Activated CD4-positive, CD25-positive, alpha-beta regulatory T cell treated with anti-CD3 and anti-CD28 coated beads, Interleukin-2, amount 50 U/mL, for 24 hours (primary cell): ENCODE measurements at regions not wholly inside any gene's neighbourhood (a gene's known extent, or its start where the extent isn't known, plus 50 kb on each side); places are given as distances from the start of the nearest gene placed in this dataset.
A peak's percentile ranks its signal among the peaks of the same experiment; 100 is the strongest.
"Not testable (repeated sequence)": the region's sequence is repeated elsewhere in the genome, so short reads cannot be mapped to it uniquely, and the experiment has no call there.

Experiments used
- ATAC-seq, 2 donors: fragments of 150-1000 bp; cut with Tn5 transposase; one replicate each; pipeline ENCODE4 v1.10.0; 2021; ENCODE audit warnings: mild to moderate bottlenecking in 1 of 2, moderate library complexity in 1 of 2

GRCh38 chr5:124902097-124902821, 155.8 kb upstream of the ZNF608 start:
- peak; percentile 56 to 64 for ATAC-seq

GRCh38 chr5:124905256-124906130, 159.1 kb upstream of the ZNF608 start:
- ATAC-seq, result no peak

GRCh38 chr5:124906339-124907097, 160.1 kb upstream of the ZNF608 start:
- no peak for ATAC-seq

- no peak for ATAC-seq
Measured at GRCh38 chr5:124907098-124907644, 160.7 kb upstream of the ZNF608 start.

GRCh38 chr5:124908581-124909451, 162.4 kb upstream of the ZNF608 start:
- ATAC-seq, result peak; percentile 25 to 41

- ATAC-seq, result no peak
Measured at GRCh38 chr5:124909734-124910133, 163.3 kb upstream of the ZNF608 start.

GRCh38 chr5:124910354-124911016, 164.0 kb upstream of the ZNF608 start:
- ATAC-seq, result no peak

GRCh38 chr5:124912638-124913328, 166.3 kb upstream of the ZNF608 start:
- ATAC-seq, result no peak

GRCh38 chr5:124913329-124913653, 166.9 kb upstream of the ZNF608 start:
- no peak for ATAC-seq

GRCh38 chr5:124916313-124916712, 169.9 kb upstream of the ZNF608 start:
- not testable (repeated sequence) for ATAC-seq

- ATAC-seq, result no peak
Measured at GRCh38 chr5:124918618-124919017, 172.2 kb upstream of the ZNF608 start.

GRCh38 chr5:124919076-124919475, 172.6 kb upstream of the ZNF608 start:
- no peak for ATAC-seq

GRCh38 chr5:124919747-124920525, 173.5 kb upstream of the ZNF608 start:
- no peak for ATAC-seq

- peak; percentile 28 to 56 for ATAC-seq
Measured at GRCh38 chr5:124920909-124921666, 174.6 kb upstream of the ZNF608 start.

- ATAC-seq, result no peak
Measured at GRCh38 chr5:124921694-124922093, 175.3 kb upstream of the ZNF608 start.

GRCh38 chr5:124922255-124922975, 176.0 kb upstream of the ZNF608 start:
- no peak for ATAC-seq

- ATAC-seq, result no peak
Measured at GRCh38 chr5:124923131-124923530, 176.7 kb upstream of the ZNF608 start.

- ATAC-seq, result no peak
Measured at GRCh38 chr5:124924729-124925128, 178.3 kb upstream of the ZNF608 start.
